HG03097 (cell line): ENCODE measurements at regions not wholly inside any gene's neighbourhood (a gene's known extent, or its start where the extent isn't known, plus 50 kb on each side); places are given as distances from the start of the nearest gene placed in this dataset.

Experiments used
- ATAC-seq: cut with Tn5 transposase; IDR thresholded peaks from one replicate; pipeline ENCODE4 v1.9.1; 2021; ENCODE audit not compliant: unreplicated experiment, low FRiP score

GRCh38 chr14:54125109-54125508, 168.5 kb upstream of the BMP4 start:
- no peak for ATAC-seq

GRCh38 chr14:54126947-54127346, 170.3 kb upstream of the BMP4 start:
- ATAC-seq, result no peak

- ATAC-seq, result no peak
Measured at GRCh38 chr14:54127526-54127925, 170.9 kb upstream of the BMP4 start.

- no peak for ATAC-seq
Measured at GRCh38 chr14:54129850-54130640, 173.4 kb upstream of the BMP4 start.

- ATAC-seq, result no peak
Measured at GRCh38 chr14:54132496-54132895, 175.9 kb upstream of the BMP4 start.

- no peak for ATAC-seq
Measured at GRCh38 chr14:54133896-54134295, 177.3 kb upstream of the BMP4 start.

GRCh38 chr14:54135804-54136280, 179.2 kb upstream of the BMP4 start:
- ATAC-seq, result no peak

GRCh38 chr14:54136894-54137613, 180.4 kb upstream of the BMP4 start:
- no peak for ATAC-seq

- no peak for ATAC-seq
Measured at GRCh38 chr14:54137614-54137961, 181.0 kb upstream of the BMP4 start.

- ATAC-seq, result no peak
Measured at GRCh38 chr14:54138024-54138353, 181.4 kb upstream of the BMP4 start.

GRCh38 chr14:54138354-54139038, 181.9 kb upstream of the BMP4 start:
- ATAC-seq, result no peak

GRCh38 chr14:54140551-54140950, 183.9 kb upstream of the BMP4 start:
- no peak for ATAC-seq

GRCh38 chr14:54146601-54147000, 190.0 kb upstream of the BMP4 start:
- no peak for ATAC-seq

- no peak for ATAC-seq
Measured at GRCh38 chr14:54147282-54147681, 190.7 kb upstream of the BMP4 start.

- ATAC-seq, result no peak
Measured at GRCh38 chr14:54147758-54148157, 191.1 kb upstream of the BMP4 start.

GRCh38 chr14:54148251-54148650, 191.6 kb upstream of the BMP4 start:
- no peak for ATAC-seq

GRCh38 chr14:54152351-54152750, 195.7 kb upstream of the BMP4 start:
- no peak for ATAC-seq

- ATAC-seq, result no peak
Measured at GRCh38 chr14:54166049-54166950, 209.7 kb upstream of the BMP4 start.

- no peak for ATAC-seq
Measured at GRCh38 chr14:54168489-54168888, 211.9 kb upstream of the BMP4 start.

- no peak for ATAC-seq
Measured at GRCh38 chr14:54169254-54169924, 212.8 kb upstream of the BMP4 start.
